K562 (cell line): ENCODE measurements at regions not wholly inside any gene's neighbourhood (a gene's known extent, or its start where the extent isn't known, plus 50 kb on each side); places are given as distances from the start of the nearest gene placed in this dataset.

ENCODE experiments used
- ATAC-seq: fragments of 200-7000 bp; cut with Tn5 transposase; 3 replicates; pipeline ENCODE4 v1.9.1; 2020; ENCODE audit warnings: moderate library complexity
- BruUV-seq: library from RNA; stranded (reverse); fragments of 400-500 nt; replicated peaks from 2 replicates; lab custom pipeline; 2021; lab: Mats Ljungman, UMichigan
- CTCF ChIA-PET: fragments of 300-600 bp; formaldehyde crosslinking; extraction: SDS; loops from one replicate; lab custom pipeline; 2021; ENCODE audit warnings: low intra/inter-chr PET ratio; lab: Yijun Ruan, JAX
- POLR2A ChIA-PET: fragments of 300-600, 350-650 bp; sonication (Branson Sonifier 250); formaldehyde crosslinking; extraction: SDS; loops from one replicate; lab custom pipeline; 2021; ENCODE audit warnings: antibody characterized with exemption, inconsistent platforms; lab: Yijun Ruan, JAX
- DNase-seq, 4 experiments: peaks; one replicate each; pipeline versions ENCODE4 v3.0.0 to v3.0.0-alpha.2; 2011 to 2018; ENCODE audit warnings: low spot score in 3 of 4, mixed read lengths in 3 of 4; ENCODE audit errors: extremely low read depth in 1 of 4
- FAIRE-seq: peaks from 2 replicates; lab custom pipeline; 2011; peaks lifted over from hg19 to GRCh38; lab: Jason Lieb, UNC
- H2AFZ ChIP-seq: 2 replicates; pipeline ENCODE4 v1.6.0; 2011; ENCODE audit warnings: low read depth, low read length, control low read depth, inconsistent platforms
- H3K27ac ChIP-seq: fragments of 200-600 bp; 3 replicates; pipeline ENCODE4 v1.8.0; 2011; ENCODE audit warnings: low read depth, mild to moderate bottlenecking, control low read depth, inconsistent platforms, low read length, moderate library complexity, mixed read lengths; ENCODE audit errors: extremely low read depth
- H3K27me3 ChIP-seq, 2 experiments: fragments of 300-600 bp in 1 of 2; 2 replicates in 1 of 2; 3 replicates in 1 of 2; pipeline versions ENCODE4 v1.6.0 to v1.8.0; 2011; ENCODE audit warnings: inconsistent platforms in 2 of 2, low read length in 2 of 2, mild to moderate bottlenecking in 1 of 2, mixed read lengths in 1 of 2, moderate library complexity in 1 of 2; ENCODE audit not compliant: control insufficient read depth in 2 of 2, insufficient read depth in 2 of 2
- H3K36me3 ChIP-seq: fragments of 300-600 bp; 3 replicates; pipeline ENCODE4 v1.8.0; 2011; ENCODE audit warnings: mild to moderate bottlenecking, low read length, inconsistent platforms; ENCODE audit not compliant: control insufficient read depth, insufficient read depth
- H3K4me1 ChIP-seq, 2 experiments: fragments of 200-600 bp in 1 of 2; replicated peaks in 1 of 2; 2 replicates in 1 of 2; 3 replicates in 1 of 2; pipeline versions ENCODE4 v1.5.1 to v1.8.0; 2011; ENCODE audit warnings: inconsistent platforms in 2 of 2, low read length in 2 of 2, mild to moderate bottlenecking in 1 of 2, mixed read lengths in 1 of 2, moderate library complexity in 1 of 2; ENCODE audit not compliant: control insufficient read depth in 2 of 2, insufficient read depth in 2 of 2
- H3K4me2 ChIP-seq: 2 replicates; pipeline ENCODE4 v1.6.1; 2011; ENCODE audit warnings: low read length, control low read depth, inconsistent platforms, mixed read lengths; ENCODE audit not compliant: insufficient read depth
- H3K4me3 ChIP-seq: fragments of 200-600 bp; sonication (generic), shearing (Covaris generic); 2 replicates; pipeline ENCODE4 v1.5.1; 2016; ENCODE audit warnings: control low read depth, inconsistent platforms
- H3K79me2 ChIP-seq: fragments of 200-600 bp; 3 replicates; pipeline ENCODE4 v1.8.0; 2011; ENCODE audit warnings: low read length, inconsistent platforms; ENCODE audit not compliant: control insufficient read depth, insufficient read depth
- H3K9ac ChIP-seq, 2 experiments: 2 replicates each; pipeline versions ENCODE4 v1.6.0 to v1.6.1; 2011; ENCODE audit warnings: low read depth in 2 of 2, low read length in 2 of 2, control low read depth in 1 of 2, inconsistent platforms in 1 of 2, mild to moderate bottlenecking in 1 of 2, mixed read lengths in 1 of 2; ENCODE audit not compliant: insufficient read depth in 1 of 2
- H3K9me1 ChIP-seq: one replicate; pipeline ENCODE4 v1.6.0; 2011; ENCODE audit warnings: inconsistent platforms, mild to moderate bottlenecking, low read length, moderate library complexity; ENCODE audit not compliant: control insufficient read depth, insufficient read depth
- H3K9me3 ChIP-seq: replicated peaks from 2 replicates; pipeline ENCODE4 v1.5.1; 2011; ENCODE audit warnings: low read depth, low read length, inconsistent platforms; ENCODE audit not compliant: control insufficient read depth, insufficient read depth
- H4K20me1 ChIP-seq: replicated peaks from 2 replicates; pipeline ENCODE4 v1.6.1; 2011; ENCODE audit warnings: low read length, inconsistent platforms, mixed read lengths; ENCODE audit not compliant: control insufficient read depth, insufficient read depth
- KLF13 ChIP-seq: fragments of 450-650 bp; IDR thresholded peaks from 2 replicates; pipeline ENCODE4 v1.6.1; 2016; ENCODE audit warnings: missing genetic modification characterization, low read depth, mild to moderate bottlenecking, missing compliant biosample characterization, moderate library complexity, borderline replicate concordance
- MCM2 ChIP-seq: fragments of 450-650 bp; IDR thresholded peaks from 2 replicates; pipeline ENCODE4 v1.6.1; 2017; ENCODE audit warnings: low read depth, mild to moderate bottlenecking
- RB1 ChIP-seq: fragments of 450-650 bp; IDR thresholded peaks from 2 replicates; pipeline ENCODE4 v1.6.1; 2017; ENCODE audit warnings: low read depth, mild to moderate bottlenecking
- ZBED1 ChIP-seq: IDR thresholded peaks from 2 replicates; pipeline ENCODE4 v1.6.1; 2014
- ZC3H11A ChIP-seq: IDR thresholded peaks from 2 replicates; pipeline ENCODE4 v1.6.1; 2012; ENCODE audit warnings: low read depth, low read length, improper control_type of control experiment
- ZFP30 ChIP-seq: fragments of 250-450 bp; sonication (Bioruptor Pico); IDR thresholded peaks from 2 replicates; pipeline ENCODE4 v1.8.0; 2022; ENCODE audit warnings: moderate library complexity, mild to moderate bottlenecking, inconsistent platforms, borderline replicate concordance
- ZNF124 ChIP-seq: sonication (generic); formaldehyde crosslinking; IDR thresholded peaks from 2 replicates; pipeline ENCODE4 v1.8.1; 2022; ENCODE audit warnings: missing genetic modification reagents
- ZNF589 ChIP-seq: fragments of 200-800 bp; sonication (Bioruptor generic); IDR thresholded peaks from 2 replicates; pipeline ENCODE4 v1.6.1; 2016; ENCODE audit warnings: low read depth, missing genetic modification characterization, missing compliant biosample characterization
- ZNF699 ChIP-seq: fragments of 250-450 bp; sonication (Bioruptor Pico); IDR thresholded peaks from 2 replicates; pipeline ENCODE4 v1.8.0; 2021; ENCODE audit warnings: mild to moderate bottlenecking, moderate library complexity; ENCODE audit not compliant: insufficient replicate concordance
- WGBS: fragments of 100-300 bp; shearing (Covaris generic); methylation state at CpG from one replicate; pipeline ENCODE4 v1.1.6; 2016; ENCODE audit warnings: low coverage, mixed read lengths; ENCODE audit not compliant: insufficient coverage; ENCODE audit errors: missing lambda C conversion rate; 5-methylcytosine and 5-hydroxymethylcytosine counted together
- in situ Hi-C: fragments of 300-500 bp; cut with MboI; formaldehyde crosslinking; loops from 4 replicates; pipeline ENCODE4 v1.15.0; 2018; ENCODE audit warnings: inconsistent platforms, mixed read lengths
- intact Hi-C: fragments of 100-400 bp; cut with micrococcal nuclease; formaldehyde crosslinking; loops from 2 replicates; pipeline ENCODE4 v1.14.2; 2022
- TF ChIP-seq, protein P1 (sequence below): sonication (generic); formaldehyde crosslinking; IDR thresholded peaks from 2 replicates; pipeline ENCODE4 v1.8.0; 2022; ENCODE audit warnings: missing genetic modification reagents, mild to moderate bottlenecking, moderate library complexity, borderline replicate concordance

- no peaks in the 10 kb centered on the region for H3K27me3 ChIP-seq
- H3K9ac ChIP-seq = no peak overlapping the region
- H3K9me1 ChIP-seq = no peaks in the 10 kb centered on the region
- TF ChIP-seq RB1 = no peak
- no peak for TF ChIP-seq ZNF699 (CRISPR knock-in tag)
- no peak for TF ChIP-seq ZFP30 (CRISPR knock-in tag)
- TF ChIP-seq ZC3H11A = no peak
- TF ChIP-seq ZNF124 (CRISPR knock-in tag) = no peak
- no peak for TF ChIP-seq MCM2
- TF ChIP-seq, protein P1, sequence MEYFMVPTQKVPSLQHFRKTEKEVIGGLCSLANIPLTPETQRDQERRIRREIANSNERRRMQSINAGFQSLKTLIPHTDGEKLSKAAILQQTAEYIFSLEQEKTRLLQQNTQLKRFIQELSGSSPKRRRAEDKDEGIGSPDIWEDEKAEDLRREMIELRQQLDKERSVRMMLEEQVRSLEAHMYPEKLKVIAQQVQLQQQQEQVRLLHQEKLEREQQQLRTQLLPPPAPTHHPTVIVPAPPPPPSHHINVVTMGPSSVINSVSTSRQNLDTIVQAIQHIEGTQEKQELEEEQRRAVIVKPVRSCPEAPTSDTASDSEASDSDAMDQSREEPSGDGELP (CRISPR knock-in tag) = no peak
- TF ChIP-seq ZNF589 = no peak
- TF ChIP-seq KLF13 (tag) = no peak
- TF ChIP-seq ZBED1 = no peak
- H3K4me2 ChIP-seq = no peak overlapping the region
- H2AFZ ChIP-seq = no peak overlapping the region
- in situ Hi-C loops (no loop called here), intact Hi-C loops (no loop called here)
- no peak for FAIRE-seq
- ChIA-PET CTCF (no interaction called here), POLR2A (no interaction called here)
- H4K20me1 ChIP-seq = no peaks in the 10 kb centered on the region
- no peaks in the 10 kb centered on the region for H3K4me1 ChIP-seq
- no peak overlapping the region for H3K4me3 ChIP-seq
- H3K36me3 ChIP-seq = no peaks in the 10 kb centered on the region
- ATAC-seq = no peak
- no peaks in the 10 kb centered on the region for H3K79me2 ChIP-seq
- 0% methylated on average over 2 of the region's 2 CpGs for WGBS
- H3K27ac ChIP-seq = no peak overlapping the region
- BruUV-seq = no TSS peak
- no peaks in the 10 kb centered on the region for H3K9me3 ChIP-seq
- no peak for DNase-seq
These were observed 130.9 kb upstream of the NUDT12 start for GRCh38 chr5:103693517-103693916.
